Fibroblast of villous mesenchyme (primary cell): ENCODE measurements at regions not wholly inside any gene's neighbourhood (a gene's known extent, or its start where the extent isn't known, plus 50 kb on each side); places are given as distances from the start of the nearest gene placed in this dataset.

Experiments
- DNase-seq: peaks from one replicate; pipeline ENCODE4 v3.0.0-alpha.2; 2010; ENCODE audit warnings: low read depth
- H3K4me3 ChIP-seq: 2 replicates; pipeline ENCODE4 v1.5.1; 2011; ENCODE audit warnings: low read depth, mild to moderate bottlenecking, low read length
- CTCF ChIP-seq: IDR thresholded peaks from 2 replicates; pipeline ENCODE4 v1.5.1; 2012; ENCODE audit warnings: low read depth, mild to moderate bottlenecking, low read length; ENCODE audit not compliant: insufficient read depth

- DNase-seq = no peak
- TF ChIP-seq CTCF = no peak
- no peak overlapping the region for H3K4me3 ChIP-seq
Observed at GRCh38 chr10:2876032-2876431, 191.3 kb upstream of the PFKP start.

- TF ChIP-seq CTCF = no peak
- no peak overlapping the region for H3K4me3 ChIP-seq
- DNase-seq = no peak
Observed at GRCh38 chr10:2874963-2875362, 192.4 kb upstream of the PFKP start.

GRCh38 chr10:2873769-2874168 is 193.6 kb upstream of the PFKP start:
- H3K4me3 ChIP-seq = no peak overlapping the region
- no peak for DNase-seq
- no peak for TF ChIP-seq CTCF

GRCh38 chr10:2871673-2872219 is 195.6 kb upstream of the PFKP start:
- no peak overlapping the region for H3K4me3 ChIP-seq
- no peak for DNase-seq
- TF ChIP-seq CTCF = no peak

- H3K4me3 ChIP-seq = no peak overlapping the region
- DNase-seq = no peak
- TF ChIP-seq CTCF = no peak
Observed at GRCh38 chr10:2870654-2871053, 196.7 kb upstream of the PFKP start.

GRCh38 chr10:2867788-2868299 is 199.5 kb upstream of the PFKP start:
- DNase-seq = no peak
- no peak overlapping the region for H3K4me3 ChIP-seq
- TF ChIP-seq CTCF = no peak

- H3K4me3 ChIP-seq = no peak overlapping the region
- TF ChIP-seq CTCF = no peak
- no peak for DNase-seq
Observed at GRCh38 chr10:2866569-2866968, 200.8 kb upstream of the PFKP start.
